Transverse colon (tissue), 4 donors: ENCODE measurements at regions not wholly inside any gene's neighbourhood (a gene's known extent, or its start where the extent isn't known, plus 50 kb on each side); places are given as distances from the start of the nearest gene placed in this dataset.

Experiments used
- DNase-seq: peaks from one replicate; pipeline ENCODE4 v3.0.0-alpha.2; 2019
- H3K27ac ChIP-seq, 4 donors: fragments of 200-600 bp; sonication (generic); 2 replicates each; pipeline ENCODE4 v1.5.1; 2016 to 2018; ENCODE audit warnings: inconsistent platforms in 4 of 4
- H3K27me3 ChIP-seq: fragments of 200-600 bp; sonication (generic); 2 replicates; pipeline ENCODE4 v1.5.1; 2017; ENCODE audit warnings: inconsistent platforms
- H3K36me3 ChIP-seq, 4 donors: fragments of 200-600 bp; sonication (generic); 2 replicates each; pipeline ENCODE4 v1.5.1; 2017 to 2019; ENCODE audit warnings: inconsistent platforms in 4 of 4
- H3K4me1 ChIP-seq, 4 donors: fragments of 200-600 bp; sonication (generic); 2 replicates each; pipeline ENCODE4 v1.5.1; 2017 to 2020; ENCODE audit warnings: inconsistent platforms in 4 of 4
- H3K4me3 ChIP-seq, 4 donors: fragments of 200-600 bp; sonication (generic); 1 replicate in 1 of 4; 2 replicates in 3 of 4; pipeline versions ENCODE4 v1.5.1 to v1.6.1; 2017 to 2019; ENCODE audit warnings: inconsistent platforms in 4 of 4
- H3K9me3 ChIP-seq, 2 donors: fragments of 200-600 bp; sonication (generic); 2 replicates each; pipeline ENCODE4 v1.5.1; 2017 to 2019; ENCODE audit warnings: inconsistent platforms in 2 of 2
- EP300 ChIP-seq: sonication (generic); formaldehyde crosslinking; IDR thresholded peaks from one replicate; pipeline ENCODE4 v1.6.1; 2017; ENCODE audit warnings: antibody characterized with exemption, low read depth
- POLR2A ChIP-seq: fragments of 450-650 bp; IDR thresholded peaks from one replicate; pipeline ENCODE4 v1.6.1; 2016; ENCODE audit warnings: antibody characterized with exemption, mild to moderate bottlenecking, moderate library complexity
- POLR2AphosphoS5 ChIP-seq, 3 donors: sonication (generic); formaldehyde crosslinking; IDR thresholded peaks; one replicate each; pipeline ENCODE4 v1.6.1; 2016; ENCODE audit warnings: antibody characterized with exemption in 3 of 3
- WGBS, 2 donors: methylation state at CpG; one replicate each; pipeline ENCODE4 v1.1.5; 2018; ENCODE audit warnings: low coverage in 1 of 2; 5-methylcytosine and 5-hydroxymethylcytosine counted together
- in situ Hi-C, 4 donors: fragments of 200-750 bp; cut with MboI; loops; one replicate each; pipeline versions ENCODE4 v1.15.0 to v1.15.1; 2017; ENCODE audit warnings: low sequenced_read_pairs in 3 of 4, low pct_ligation_motif_present in 1 of 4, low pct_unique_long_range_greater_than_20kb in 1 of 4
- intact Hi-C: fragments of 100-400 bp; cut with DNase I; formaldehyde crosslinking; loops from one replicate; pipeline ENCODE4 v1.15.1; 2023; ENCODE audit warnings: low total_unique reads
- TF ChIP-seq, protein P1 (sequence below), 5 experiments: fragments of 200-600 bp in 3 of 5; fragments of 450-650 bp in 2 of 5; sonication (generic) in 3 of 5; IDR thresholded peaks; 1 replicate in 2 of 5; 2 replicates in 3 of 5; pipeline ENCODE4 v1.5.1; 2016 to 2017; ENCODE audit warnings: antibody characterized with exemption in 5 of 5, inconsistent platforms in 3 of 5, mild to moderate bottlenecking in 2 of 5, moderate library complexity in 1 of 5

DNA sequence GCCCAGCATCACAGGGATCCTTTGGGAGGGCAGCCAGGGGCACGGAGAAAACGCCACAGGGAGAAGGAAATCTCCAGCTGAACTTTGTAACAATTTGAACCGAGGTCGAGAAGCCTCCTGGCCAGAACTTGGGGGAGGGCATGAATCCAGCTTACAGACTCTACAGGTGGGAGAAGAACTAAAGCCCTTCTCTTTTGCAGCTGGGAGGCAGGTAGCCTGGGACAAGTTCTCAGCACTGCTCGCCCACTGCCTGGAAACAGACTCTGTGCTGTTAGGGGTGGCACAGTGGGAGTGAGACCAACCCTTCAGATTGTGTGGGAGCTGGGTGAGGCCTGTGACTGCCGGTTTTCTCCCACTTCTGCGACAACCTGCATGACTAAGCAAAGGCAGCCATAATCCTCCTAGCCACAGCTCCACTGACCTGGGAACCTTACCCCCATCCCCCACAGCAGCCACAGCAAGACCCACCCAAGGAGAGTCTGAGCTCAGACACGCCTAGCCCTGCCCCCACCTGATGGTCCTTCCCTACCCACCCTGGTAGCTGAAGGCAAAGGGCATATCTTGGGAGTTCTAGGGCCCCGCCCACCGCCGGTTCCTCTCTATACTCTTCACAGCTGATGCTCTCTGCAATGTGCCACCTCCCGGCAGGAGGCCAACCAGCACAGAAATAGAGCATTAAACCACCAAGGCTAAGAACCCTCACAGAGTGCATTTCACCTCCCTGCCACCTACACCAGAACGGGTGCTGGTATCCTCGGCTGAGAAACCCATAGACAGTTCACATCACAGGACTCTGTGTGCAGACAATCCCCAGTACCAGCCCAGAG is 136.0 kb upstream of the SIX2 start:
- no peaks in the 10 kb centered on the region for H3K36me3 ChIP-seq
- WGBS, 2 donors = 72% methylated on average over 14 of the region's 14 CpGs; no CpG with 5 or more reads in 1 of the 2 donors
- peaks cover 27% of the 10 kb centered on the region for H3K27me3 ChIP-seq
- TF ChIP-seq, protein P1, sequence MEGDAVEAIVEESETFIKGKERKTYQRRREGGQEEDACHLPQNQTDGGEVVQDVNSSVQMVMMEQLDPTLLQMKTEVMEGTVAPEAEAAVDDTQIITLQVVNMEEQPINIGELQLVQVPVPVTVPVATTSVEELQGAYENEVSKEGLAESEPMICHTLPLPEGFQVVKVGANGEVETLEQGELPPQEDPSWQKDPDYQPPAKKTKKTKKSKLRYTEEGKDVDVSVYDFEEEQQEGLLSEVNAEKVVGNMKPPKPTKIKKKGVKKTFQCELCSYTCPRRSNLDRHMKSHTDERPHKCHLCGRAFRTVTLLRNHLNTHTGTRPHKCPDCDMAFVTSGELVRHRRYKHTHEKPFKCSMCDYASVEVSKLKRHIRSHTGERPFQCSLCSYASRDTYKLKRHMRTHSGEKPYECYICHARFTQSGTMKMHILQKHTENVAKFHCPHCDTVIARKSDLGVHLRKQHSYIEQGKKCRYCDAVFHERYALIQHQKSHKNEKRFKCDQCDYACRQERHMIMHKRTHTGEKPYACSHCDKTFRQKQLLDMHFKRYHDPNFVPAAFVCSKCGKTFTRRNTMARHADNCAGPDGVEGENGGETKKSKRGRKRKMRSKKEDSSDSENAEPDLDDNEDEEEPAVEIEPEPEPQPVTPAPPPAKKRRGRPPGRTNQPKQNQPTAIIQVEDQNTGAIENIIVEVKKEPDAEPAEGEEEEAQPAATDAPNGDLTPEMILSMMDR (IDR thresholded peaks at IDR 0.05) = no peak
- TF ChIP-seq POLR2AphosphoS5 (IDR thresholded peaks at IDR 0.05) = no peak
- no peak for TF ChIP-seq POLR2A
- no peaks in the 10 kb centered on the region for H3K4me1 ChIP-seq
- in situ Hi-C loops (no loop called here), intact Hi-C loops (no loop called here)
- H3K27ac ChIP-seq = no peak overlapping the region
- H3K4me3 ChIP-seq = no peak overlapping the region
- no peak for DNase-seq
- no peaks in the 10 kb centered on the region for H3K9me3 ChIP-seq

DNA sequence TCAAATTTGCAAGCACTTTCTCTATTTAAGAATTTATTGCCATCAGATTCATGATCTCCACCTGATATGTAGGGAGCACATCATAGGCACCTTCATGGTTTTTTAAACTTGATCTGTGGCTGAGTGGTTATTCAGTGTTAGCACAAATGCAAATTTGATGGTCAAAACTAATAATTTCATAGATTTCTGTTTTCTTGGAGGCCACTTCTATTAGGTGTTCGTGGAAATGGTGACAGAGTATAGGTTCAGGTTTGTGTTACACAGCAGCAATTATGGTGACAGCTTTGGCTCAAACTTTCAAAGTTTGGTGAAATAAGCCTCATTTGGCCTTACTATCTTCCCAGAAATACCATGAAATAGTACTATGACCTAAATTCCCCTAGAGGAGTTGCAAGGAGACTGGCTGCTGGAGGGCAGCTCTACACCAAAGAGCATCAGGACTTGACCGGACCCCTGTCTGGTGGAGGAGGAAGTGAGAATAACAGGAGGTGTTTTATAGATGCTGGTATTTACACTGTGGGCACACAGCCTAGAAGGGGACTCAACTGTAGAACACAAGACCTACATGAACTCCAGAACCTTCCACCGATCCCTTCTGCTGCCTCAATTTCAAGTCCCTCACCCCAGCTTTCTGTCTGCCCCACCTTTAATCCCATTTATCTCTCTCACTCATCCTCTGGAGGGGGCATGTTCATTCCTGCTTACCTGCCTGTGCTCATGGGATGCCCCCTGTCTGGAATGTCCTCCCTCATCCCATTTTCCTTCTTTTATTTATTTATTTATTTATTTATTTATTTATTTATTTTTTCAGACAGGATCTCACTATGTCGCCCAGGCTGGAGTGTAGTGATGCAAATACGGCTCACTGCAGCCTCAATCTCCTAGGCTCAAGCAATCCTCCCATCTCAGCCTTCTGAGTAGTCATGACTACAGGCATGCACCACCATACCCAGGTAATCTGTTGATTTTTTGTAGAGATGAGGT is 132.9 kb upstream of the SIX2 start:
- 72 to 75% methylated on average over 1 to 5 of the region's 5 CpGs for WGBS, 2 donors
- Histone ChIP-seq H3K27me3 (peaks cover 27% of the 10 kb centered on the region), H3K27ac (no peak overlapping the region), H3K36me3 (no peaks in the 10 kb centered on the region), H3K4me3 (no peak overlapping the region), H3K9me3 (no peaks in the 10 kb centered on the region), H3K4me1 (no peaks in the 10 kb centered on the region)
- DNase-seq = no peak
- intact Hi-C loops = no loop called here
- TF ChIP-seq, protein P1 (IDR thresholded peaks at IDR 0.05) = no peak
- in situ Hi-C loops = no loop called here

DNA sequence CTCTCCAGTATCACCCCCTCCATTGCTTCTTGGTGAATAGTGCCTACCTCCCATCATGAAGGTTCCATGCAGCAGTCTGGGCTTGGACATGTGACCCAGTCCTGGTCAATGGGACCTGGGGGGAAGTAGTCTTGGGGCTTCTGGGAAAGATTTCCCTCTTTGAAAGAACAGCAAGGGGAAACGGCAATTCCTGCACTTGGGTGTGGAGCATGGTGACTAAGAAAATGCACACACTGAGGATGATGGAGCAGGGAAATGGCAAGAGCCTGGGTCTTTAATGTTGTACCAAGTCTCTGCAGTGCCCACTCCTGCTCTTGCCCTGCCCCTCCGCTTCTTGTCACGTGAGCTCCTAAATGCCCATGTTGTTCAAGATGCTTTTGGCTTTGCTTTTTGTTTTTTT is 131.4 kb upstream of the SIX2 start:
- in situ Hi-C loops (no loop called here), intact Hi-C loops (no loop called here)
- Histone ChIP-seq H3K36me3 (no peaks in the 10 kb centered on the region), H3K27me3 (peaks cover 27% of the 10 kb centered on the region), H3K4me3 (no peak overlapping the region), H3K9me3 (no peaks in the 10 kb centered on the region), H3K27ac (no peak overlapping the region), H3K4me1 (no peaks in the 10 kb centered on the region)
- DNase-seq = no peak
- TF ChIP-seq, protein P1 (IDR thresholded peaks at IDR 0.05) = no peak
- no peak for TF ChIP-seq EP300
- TF ChIP-seq POLR2A = no peak
- TF ChIP-seq POLR2AphosphoS5 (IDR thresholded peaks at IDR 0.05) = no peak
- 95 to 100% methylated on average over 1 to 3 of the region's 3 CpGs for WGBS, 2 donors

DNA sequence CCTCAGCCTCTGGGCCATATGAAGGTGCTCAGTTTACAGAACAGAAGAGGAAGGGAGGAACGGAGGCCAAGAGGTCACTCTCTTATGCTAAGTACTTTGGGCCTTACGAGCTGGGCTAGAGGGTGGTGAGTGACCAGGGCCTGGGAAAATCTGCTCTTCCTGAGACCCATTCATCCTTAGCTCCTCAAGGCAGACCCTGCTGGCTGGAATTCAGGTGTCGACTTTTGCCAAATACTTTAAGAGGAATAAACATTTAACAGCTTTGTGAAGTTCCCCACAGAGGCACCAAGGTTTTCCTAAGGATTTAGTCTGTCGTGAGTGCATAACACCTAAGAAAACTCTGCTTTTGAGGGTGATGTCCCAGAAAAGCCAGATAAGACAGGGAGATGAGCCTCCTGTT is 129.7 kb upstream of the SIX2 start:
- 86 to 87% methylated on average over 1 to 4 of the region's 4 CpGs for WGBS, 2 donors

More for the DNA sequence above, 129.7 kb upstream of the SIX2 start:
- in situ Hi-C loops (no loop called here), intact Hi-C loops (no loop called here)
- Histone ChIP-seq H3K9me3 (no peaks in the 10 kb centered on the region), H3K36me3 (no peaks in the 10 kb centered on the region), H3K4me3 (no peak overlapping the region), H3K27me3 (peaks cover 16% of the 10 kb centered on the region), H3K27ac (no peak overlapping the region), H3K4me1 (peaks cover 0 to 4% (median 0%) of the 10 kb centered on the region in 4 donors)
- no peak for DNase-seq
- TF ChIP-seq POLR2A (no peak), EP300 (no peak), POLR2AphosphoS5 (IDR thresholded peaks at IDR 0.05) (no peak)
- TF ChIP-seq, protein P1 (IDR thresholded peaks at IDR 0.05) = no peak
